GM23338 (cell line): ENCODE measurements at regions not wholly inside any gene's neighbourhood (a gene's known extent, or its start where the extent isn't known, plus 50 kb on each side); places are given as distances from the start of the nearest gene placed in this dataset.

Experiments
- ATAC-seq: fragments of 200-7000 bp; cut with Tn5 transposase; 3 replicates; pipeline ENCODE4 v1.9.1; 2020
- DNase-seq: peaks from one replicate; pipeline ENCODE4 v3.0.0-alpha.2; 2015; ENCODE audit warnings: low spot score
- H2AFZ ChIP-seq: fragments of 200-600 bp; sonication (generic); 2 replicates; pipeline ENCODE4 v1.8.0; 2016; ENCODE audit warnings: antibody characterized with exemption, mild to moderate bottlenecking, moderate library complexity
- H3F3A ChIP-seq: fragments of 200-600 bp; sonication (generic); replicated peaks from 2 replicates; pipeline ENCODE4 v1.8.0; 2017; ENCODE audit warnings: antibody characterized with exemption, mixed run types, low read depth
- H3K27ac ChIP-seq: fragments of 200-600 bp; sonication (generic); 2 replicates; pipeline ENCODE4 v1.6.1; 2016; ENCODE audit warnings: low read depth
- H3K27me3 ChIP-seq: fragments of 200-600 bp; sonication (generic); 2 replicates; pipeline ENCODE4 v1.8.0; 2016; ENCODE audit warnings: mild to moderate bottlenecking, mixed run types, moderate library complexity; ENCODE audit not compliant: insufficient read depth
- H3K36me3 ChIP-seq: fragments of 200-600 bp; sonication (generic); 2 replicates; pipeline ENCODE4 v1.8.0; 2016; ENCODE audit warnings: mild to moderate bottlenecking; ENCODE audit not compliant: insufficient read depth
- H3K4me1 ChIP-seq: fragments of 200-600 bp; sonication (generic); 2 replicates; pipeline ENCODE4 v1.8.0; 2016; ENCODE audit warnings: mild to moderate bottlenecking, moderate library complexity; ENCODE audit not compliant: insufficient read depth
- H3K4me2 ChIP-seq: fragments of 200-600 bp; sonication (generic); 2 replicates; pipeline ENCODE4 v1.7.1; 2017; ENCODE audit warnings: mixed run types
- H3K4me3 ChIP-seq: fragments of 200-600 bp; sonication (generic); 2 replicates; pipeline ENCODE4 v1.6.1; 2016; ENCODE audit warnings: mixed run types
- H3K79me2 ChIP-seq: fragments of 200-600 bp; sonication (generic); replicated peaks from 2 replicates; pipeline ENCODE4 v1.8.0; 2017; ENCODE audit warnings: mild to moderate bottlenecking; ENCODE audit not compliant: insufficient read depth
- H3K9me2 ChIP-seq: fragments of 200-600 bp; sonication (generic); 2 replicates; pipeline ENCODE4 v1.8.0; 2017; ENCODE audit not compliant: insufficient read depth
- H4K20me1 ChIP-seq: fragments of 200-600 bp; sonication (generic); replicated peaks from 2 replicates; pipeline ENCODE4 v1.8.0; 2017; ENCODE audit warnings: mild to moderate bottlenecking; ENCODE audit not compliant: insufficient read depth
- H3K27ac Mint-ChIP-seq: 2 replicates; pipeline ENCODE4 v1.8.0; 2020; ENCODE audit warnings: inconsistent platforms, mild to moderate bottlenecking, moderate library complexity, mixed read lengths
- H3K27me3 Mint-ChIP-seq: 3 replicates; pipeline ENCODE4 v1.8.0; 2022; ENCODE audit warnings: low read depth, mild to moderate bottlenecking, moderate library complexity, mixed read lengths, inconsistent platforms; ENCODE audit not compliant: insufficient read depth, poor library complexity
- H3K36me3 Mint-ChIP-seq: 3 replicates; pipeline ENCODE4 v1.8.0; 2021; ENCODE audit warnings: low read depth, mild to moderate bottlenecking, inconsistent platforms, moderate library complexity, mixed read lengths
- H3K4me1 Mint-ChIP-seq: 3 replicates; pipeline ENCODE4 v1.8.0; 2020; ENCODE audit warnings: mild to moderate bottlenecking, inconsistent platforms, mixed read lengths
- H3K4me3 Mint-ChIP-seq: 3 replicates; pipeline ENCODE4 v1.8.0; 2021; ENCODE audit warnings: moderate library complexity, mild to moderate bottlenecking, inconsistent platforms, mixed read lengths
- H3K9me3 Mint-ChIP-seq: 3 replicates; pipeline ENCODE4 v1.8.0; 2020; ENCODE audit warnings: moderate library complexity, mild to moderate bottlenecking, inconsistent platforms, mixed read lengths
- ETS1 ChIP-seq: IDR thresholded peaks from 2 replicates; pipeline ENCODE4 v1.6.1; 2016; ENCODE audit warnings: antibody characterized with exemption
- EZH2 ChIP-seq: fragments of 200-600 bp; sonication (generic); IDR thresholded peaks from one replicate; pipeline ENCODE4 v1.8.0; 2017; ENCODE audit warnings: antibody characterized with exemption, mild to moderate bottlenecking, low read depth; ENCODE audit not compliant: unreplicated experiment
- EZH2phosphoT487 ChIP-seq: fragments of 200-600 bp; sonication (generic); IDR thresholded peaks from one replicate; pipeline ENCODE4 v1.8.1; 2018; ENCODE audit warnings: antibody characterized with exemption; ENCODE audit not compliant: unreplicated experiment
- JUNB ChIP-seq: IDR thresholded peaks from one replicate; pipeline ENCODE4 v1.6.1; 2016; ENCODE audit warnings: antibody characterized with exemption; ENCODE audit not compliant: unreplicated experiment
- NANOG ChIP-seq: IDR thresholded peaks from 2 replicates; pipeline ENCODE4 v1.6.1; 2016; ENCODE audit warnings: antibody characterized with exemption, borderline replicate concordance
- STAT1 ChIP-seq: IDR thresholded peaks from one replicate; pipeline ENCODE4 v1.6.1; 2016; ENCODE audit warnings: antibody characterized with exemption; ENCODE audit not compliant: unreplicated experiment
- ZNF331 ChIP-seq: fragments of 250-450 bp; sonication (Bioruptor Pico); IDR thresholded peaks from 2 replicates; pipeline ENCODE4 v1.5.0; 2020; ENCODE audit warnings: low read depth, mild to moderate bottlenecking, moderate library complexity
- ZNF462 ChIP-seq: fragments of 250-450 bp; sonication (Bioruptor Pico); IDR thresholded peaks from 2 replicates; pipeline ENCODE4 v1.5.0; 2020; ENCODE audit warnings: mild to moderate bottlenecking, moderate library complexity

- TF ChIP-seq ZNF331 (no peak), EZH2phosphoT487 (no peak), STAT1 (no peak), JUNB (no peak)
- H4K20me1 ChIP-seq = no peaks in the 10 kb centered on the region
- H3F3A ChIP-seq = no peaks in the 10 kb centered on the region
- DNase-seq (no peak), ATAC-seq (no peak)
- H3K4me1 Mint-ChIP-seq = no peaks in the 10 kb centered on the region
- no peaks in the 10 kb centered on the region for H3K36me3 ChIP-seq
- no peaks in the 10 kb centered on the region for H3K9me3 Mint-ChIP-seq
- no peaks in the 10 kb centered on the region for H3K27me3 ChIP-seq
- H3K79me2 ChIP-seq = no peaks in the 10 kb centered on the region
- H3K4me3 ChIP-seq = no peak overlapping the region
- H3K4me3 Mint-ChIP-seq = no peak overlapping the region
- no peak overlapping the region for H3K27ac ChIP-seq
- H3K27me3 Mint-ChIP-seq = peaks cover 2% of the 10 kb centered on the region
- no peak overlapping the region for H3K27ac Mint-ChIP-seq
- H3K4me2 ChIP-seq = no peak overlapping the region
- no peak overlapping the region for H2AFZ ChIP-seq
- H3K4me1 ChIP-seq = no peaks in the 10 kb centered on the region
- no peaks in the 10 kb centered on the region for H3K36me3 Mint-ChIP-seq
- H3K9me2 ChIP-seq = no peaks in the 10 kb centered on the region
These were observed 402.9 kb downstream of the PPP1R2C start for GRCh38 chrX:42375086-42375485.

GRCh38 chrX:42366181-42366580 lies 411.8 kb downstream of the PPP1R2C start:
- H3K79me2 ChIP-seq = no peaks in the 10 kb centered on the region
- H3K9me2 ChIP-seq = no peaks in the 10 kb centered on the region
- Mint-ChIP-seq H3K27me3 (no peaks in the 10 kb centered on the region), H3K27ac (no peak overlapping the region), H3K9me3 (no peaks in the 10 kb centered on the region; the same call in 2 of the 3 replicates), H3K4me1 (no peaks in the 10 kb centered on the region), H3K36me3 (no peaks in the 10 kb centered on the region), H3K4me3 (no peak overlapping the region)
- no peak overlapping the region for H2AFZ ChIP-seq
- H3K27ac ChIP-seq = no peak overlapping the region
- no peaks in the 10 kb centered on the region for H3K36me3 ChIP-seq
- H3K4me3 ChIP-seq = no peak overlapping the region
- no peaks in the 10 kb centered on the region for H4K20me1 ChIP-seq
- H3K27me3 ChIP-seq = no peaks in the 10 kb centered on the region
- DNase-seq = no peak
- H3F3A ChIP-seq = no peaks in the 10 kb centered on the region
- TF ChIP-seq NANOG = no peak
- no peak for TF ChIP-seq STAT1
- TF ChIP-seq ETS1 = no peak
- ATAC-seq = no peak
- no peak overlapping the region for H3K4me2 ChIP-seq
- no peaks in the 10 kb centered on the region for H3K4me1 ChIP-seq

DNA sequence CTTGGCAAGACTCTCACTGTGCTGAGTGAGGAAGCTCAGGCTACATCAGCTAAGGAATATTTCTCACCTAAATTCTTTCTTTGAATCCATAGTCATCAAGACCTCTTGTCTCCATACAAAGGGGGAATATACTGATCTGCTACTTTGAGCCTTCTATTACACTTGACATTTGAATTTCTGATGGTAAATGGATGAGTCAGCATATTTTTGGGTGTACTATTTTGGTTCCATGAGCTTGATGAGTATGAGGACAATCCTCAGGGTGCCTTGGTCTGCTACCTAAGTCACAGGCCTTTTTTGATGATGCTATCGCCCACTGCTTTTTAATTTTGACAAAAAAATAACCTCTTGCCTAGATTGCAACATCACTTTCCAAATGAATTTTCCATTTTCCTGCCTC lies 415.7 kb downstream of the PPP1R2C start:
- Mint-ChIP-seq H3K27me3 (no peaks in the 10 kb centered on the region), H3K27ac (no peak overlapping the region; the same call in 1 of the 2 replicates), H3K4me3 (no peak overlapping the region), H3K9me3 (no peaks in the 10 kb centered on the region; the same call in 2 of the 3 replicates), H3K36me3 (no peaks in the 10 kb centered on the region), H3K4me1 (no peaks in the 10 kb centered on the region)
- Histone ChIP-seq H3K4me3 (no peak overlapping the region), H3K4me1 (no peaks in the 10 kb centered on the region), H4K20me1 (no peaks in the 10 kb centered on the region), H3K79me2 (no peaks in the 10 kb centered on the region), H3K36me3 (no peaks in the 10 kb centered on the region), H3K27me3 (no peaks in the 10 kb centered on the region), H3K4me2 (no peak overlapping the region), H2AFZ (no peak overlapping the region), H3K27ac (no peak overlapping the region), H3K9me2 (no peaks in the 10 kb centered on the region), H3F3A (no peaks in the 10 kb centered on the region)
- ATAC-seq = no peak
- no peak for DNase-seq
- TF ChIP-seq ZNF462 = no peak
- no peak for TF ChIP-seq JUNB
- no peak for TF ChIP-seq EZH2
- no peak for TF ChIP-seq ETS1
- TF ChIP-seq EZH2phosphoT487 = no peak
